IMR-90 (cell line): ENCODE measurements at regions not wholly inside any gene's neighbourhood (a gene's known extent, or its start where the extent isn't known, plus 50 kb on each side); places are given as distances from the start of the nearest gene placed in this dataset.

ENCODE experiments used
- ATAC-seq: fragments of 200-7000 bp; cut with Tn5 transposase; 2 replicates; pipeline ENCODE4 v1.9.1; 2020; ENCODE audit warnings: low read depth, mild to moderate bottlenecking, moderate library complexity
- BruUV-seq: library from RNA; stranded (reverse); fragments of 400-500 nt; replicated peaks from 2 replicates; lab custom pipeline; 2021; lab: Mats Ljungman, UMichigan
- CTCF ChIA-PET: fragments of 300-600 bp; formaldehyde crosslinking; extraction: SDS; loops from one replicate; lab custom pipeline; 2021; ENCODE audit warnings: antibody characterized with exemption; lab: Yijun Ruan, JAX
- POLR2A ChIA-PET: fragments of 300-600 bp; sonication (Branson Sonifier 250); formaldehyde crosslinking; loops from one replicate; lab custom pipeline; 2022; ENCODE audit warnings: antibody characterized with exemption; ENCODE audit not compliant: unreplicated experiment; lab: Charles Lee
- DNase-seq: peaks from one replicate; pipeline ENCODE4 v3.0.0; 2013
- H2AFZ ChIP-seq: replicated peaks from 2 replicates; pipeline ENCODE3; 2013; ENCODE audit warnings: low read length, mild to moderate bottlenecking; ENCODE audit not compliant: poor library complexity
- H2AK5ac ChIP-seq: 2 replicates; pipeline ENCODE4 v1.6.1; 2013; ENCODE audit warnings: low read depth, low read length, inconsistent platforms
- H2AK9ac ChIP-seq: replicated peaks from 2 replicates; pipeline ENCODE3; 2013; ENCODE audit warnings: mild to moderate bottlenecking, low read depth, low read length, moderate library complexity; ENCODE audit not compliant: poor library complexity
- H2BK120ac ChIP-seq: 2 replicates; pipeline ENCODE4 v1.6.1; 2013; ENCODE audit warnings: low read depth, low read length, inconsistent platforms
- H2BK15ac ChIP-seq: 3 replicates; pipeline ENCODE4 v1.6.1; 2013; ENCODE audit warnings: low read depth, low read length, inconsistent platforms
- H2BK20ac ChIP-seq: 2 replicates; pipeline ENCODE4 v1.6.1; 2013; ENCODE audit warnings: low read depth, mild to moderate bottlenecking, inconsistent platforms, low read length, moderate library complexity
- H2BK5ac ChIP-seq: 2 replicates; pipeline ENCODE4 v1.6.1; 2013; ENCODE audit warnings: mild to moderate bottlenecking, low read depth, low read length, inconsistent platforms; ENCODE audit not compliant: poor library complexity, severe bottlenecking
- H3K14ac ChIP-seq: replicated peaks from 2 replicates; pipeline ENCODE4 v1.6.1; 2013; ENCODE audit warnings: low read depth, low read length, inconsistent platforms
- H3K18ac ChIP-seq: 2 replicates; pipeline ENCODE4 v1.6.1; 2013; ENCODE audit warnings: low read depth, low read length, control low read depth
- H3K23ac ChIP-seq: 2 replicates; pipeline ENCODE4 v1.6.1; 2013; ENCODE audit warnings: low read depth, low read length, inconsistent platforms
- H3K27ac ChIP-seq: 2 replicates; pipeline ENCODE4 v1.5.1; 2013; ENCODE audit warnings: mild to moderate bottlenecking, control low read depth, low read length; ENCODE audit not compliant: insufficient read depth
- H3K27me3 ChIP-seq: 2 replicates; pipeline ENCODE4 v1.6.1; 2013; ENCODE audit warnings: low read length; ENCODE audit not compliant: control insufficient read depth, insufficient read depth
- H3K36me3 ChIP-seq: 2 replicates; pipeline ENCODE4 v1.6.1; 2013; ENCODE audit warnings: low read length, mixed read lengths; ENCODE audit not compliant: control insufficient read depth, insufficient read depth
- H3K4ac ChIP-seq: 2 replicates; pipeline ENCODE4 v1.6.1; 2013; ENCODE audit warnings: low read depth, low read length, inconsistent platforms
- H3K4me1 ChIP-seq: 2 replicates; pipeline ENCODE4 v1.6.1; 2013; ENCODE audit warnings: low read length, mixed read lengths; ENCODE audit not compliant: control insufficient read depth, insufficient read depth
- H3K4me2 ChIP-seq: 2 replicates; pipeline ENCODE4 v1.6.1; 2013; ENCODE audit warnings: low read depth, mild to moderate bottlenecking, control low read depth, low read length, moderate library complexity
- H3K4me3 ChIP-seq: 2 replicates; pipeline ENCODE4 v1.5.1; 2013; ENCODE audit warnings: low read depth, mild to moderate bottlenecking, control low read depth, low read length, moderate library complexity; ENCODE audit not compliant: insufficient read depth
- H3K56ac ChIP-seq: 2 replicates; pipeline ENCODE4 v1.6.1; 2013; ENCODE audit warnings: low read length, inconsistent platforms; ENCODE audit not compliant: insufficient read depth; ENCODE audit errors: extremely low read depth
- H3K79me1 ChIP-seq, 2 experiments: 2 replicates each; pipeline ENCODE4 v1.6.1; 2013; ENCODE audit warnings: low read length in 2 of 2, inconsistent platforms in 1 of 2, low read depth in 1 of 2
- H3K9ac ChIP-seq: 2 replicates; pipeline ENCODE4 v1.6.1; 2013; ENCODE audit warnings: low read depth, low read length, control low read depth
- H3K9me1 ChIP-seq: 2 replicates; pipeline ENCODE4 v1.6.1; 2013; ENCODE audit warnings: low read length, inconsistent platforms; ENCODE audit not compliant: insufficient read depth
- H3K9me3 ChIP-seq: 2 replicates; pipeline ENCODE4 v1.6.1; 2013; ENCODE audit warnings: low read length; ENCODE audit not compliant: control insufficient read depth, insufficient read depth
- H4K20me1 ChIP-seq: 2 replicates; pipeline ENCODE4 v1.6.1; 2013; ENCODE audit warnings: low read length, inconsistent platforms; ENCODE audit not compliant: insufficient read depth
- H4K5ac ChIP-seq: 2 replicates; pipeline ENCODE4 v1.6.1; 2013; ENCODE audit warnings: mild to moderate bottlenecking, low read depth, low read length, control low read depth
- H4K8ac ChIP-seq, 2 experiments: 2 replicates each; pipeline ENCODE4 v1.6.1; 2013; ENCODE audit warnings: low read depth in 2 of 2, low read length in 2 of 2, control low read depth in 1 of 2, inconsistent platforms in 1 of 2
- H4K91ac ChIP-seq: 2 replicates; pipeline ENCODE4 v1.6.1; 2013; ENCODE audit warnings: low read depth, low read length, inconsistent platforms; ENCODE audit not compliant: insufficient read depth
- BHLHE40 ChIP-seq: fragments of 150-350 bp; IDR thresholded peaks from 2 replicates; pipeline ENCODE4 v1.6.1; 2016; ENCODE audit warnings: mild to moderate bottlenecking, low read depth, low read length
- CEBPB ChIP-seq: IDR thresholded peaks from 2 replicates; pipeline ENCODE4 v1.6.1; 2012; ENCODE audit warnings: low read depth, low read length, improper control_type of control experiment
- CHD1 ChIP-seq: IDR thresholded peaks from 2 replicates; pipeline ENCODE4 v1.6.1; 2012; ENCODE audit warnings: low read depth, low read length, improper control_type of control experiment
- FOS ChIP-seq: fragments of 150-350 bp; IDR thresholded peaks from 2 replicates; pipeline ENCODE4 v1.6.1; 2016; ENCODE audit warnings: low read depth, low read length
- MAFK ChIP-seq: IDR thresholded peaks from 2 replicates; pipeline ENCODE4 v1.6.1; 2012; ENCODE audit warnings: low read depth, low read length, improper control_type of control experiment
- MAZ ChIP-seq: IDR thresholded peaks from 2 replicates; pipeline ENCODE4 v1.6.1; 2012; ENCODE audit warnings: low read depth, mild to moderate bottlenecking, low read length, improper control_type of control experiment, moderate library complexity, borderline replicate concordance
- MXI1 ChIP-seq: IDR thresholded peaks from 2 replicates; pipeline ENCODE4 v1.6.1; 2012; ENCODE audit warnings: low read depth, mild to moderate bottlenecking, low read length, moderate library complexity, borderline replicate concordance
- NFE2L2 ChIP-seq: fragments of 150-350 bp; IDR thresholded peaks from 2 replicates; pipeline ENCODE4 v1.6.1; 2016; ENCODE audit warnings: low read depth, mild to moderate bottlenecking, low read length
- POLR2A ChIP-seq: IDR thresholded peaks from 2 replicates; pipeline ENCODE4 v1.6.1; 2012; ENCODE audit warnings: mild to moderate bottlenecking, low read depth, low read length
- RAD21 ChIP-seq: IDR thresholded peaks from 2 replicates; pipeline ENCODE4 v1.6.1; 2012; ENCODE audit warnings: low read length, improper control_type of control experiment
- RCOR1 ChIP-seq: IDR thresholded peaks from 2 replicates; pipeline ENCODE4 v1.6.1; 2012; ENCODE audit warnings: mild to moderate bottlenecking, low read length, improper control_type of control experiment; ENCODE audit not compliant: insufficient replicate concordance
- RFX5 ChIP-seq: IDR thresholded peaks from 2 replicates; pipeline ENCODE4 v1.8.0; 2012; ENCODE audit warnings: low read depth, mild to moderate bottlenecking, low read length, moderate library complexity
- SMC3 ChIP-seq: fragments of 150-350 bp; IDR thresholded peaks from 2 replicates; pipeline ENCODE4 v1.6.1; 2016; ENCODE audit warnings: low read depth, mild to moderate bottlenecking, antibody characterized with exemption, low read length, moderate library complexity
- WGBS, 2 experiments: methylation state at CpG; one replicate each; pipeline versions ENCODE4 v1.1.5 to v1.1.7; 2013; ENCODE audit warnings: missing lambda C conversion rate in 2 of 2; ENCODE audit not compliant: insufficient read length in 1 of 2; ENCODE audit errors: extremely low coverage in 2 of 2; 5-methylcytosine and 5-hydroxymethylcytosine counted together
- dilution Hi-C: fragments of 300-500 bp; cut with HindIII; formaldehyde crosslinking; loops from one replicate; pipeline ENCODE4 v1.14.3; 2018; ENCODE audit warnings: low sequenced_read_pairs; ENCODE audit not compliant: unreplicated experiment
- in situ Hi-C: fragments of 300-500 bp; cut with MboI; formaldehyde crosslinking; loops from 3 replicates; pipeline ENCODE4 v1.14.3; 2019; ENCODE audit warnings: low sequenced_read_pairs, inconsistent platforms, mixed read lengths
- intact Hi-C: fragments of 100-400 bp; cut with micrococcal nuclease; formaldehyde crosslinking; loops from 2 replicates; pipeline ENCODE4 v1.10.0; 2022
- TF ChIP-seq, protein P1 (sequence below): conservative IDR thresholded peaks from 2 replicates; pipeline ENCODE4 v1.5.1; 2012; ENCODE audit warnings: mild to moderate bottlenecking, low read depth, low read length, improper control_type of control experiment
- TF ChIP-seq, protein P2 (sequence below): fragments of 150-350 bp; IDR thresholded peaks from 2 replicates; pipeline ENCODE4 v1.6.1; 2017; ENCODE audit warnings: mild to moderate bottlenecking, antibody characterized with exemption, low read length, low read depth
- TF ChIP-seq, protein P3 (sequence below): fragments of 150-350 bp; IDR thresholded peaks from 2 replicates; pipeline ENCODE4 v1.6.1; 2016; ENCODE audit warnings: low read depth, mild to moderate bottlenecking, low read length, moderate library complexity, borderline replicate concordance

DNA sequence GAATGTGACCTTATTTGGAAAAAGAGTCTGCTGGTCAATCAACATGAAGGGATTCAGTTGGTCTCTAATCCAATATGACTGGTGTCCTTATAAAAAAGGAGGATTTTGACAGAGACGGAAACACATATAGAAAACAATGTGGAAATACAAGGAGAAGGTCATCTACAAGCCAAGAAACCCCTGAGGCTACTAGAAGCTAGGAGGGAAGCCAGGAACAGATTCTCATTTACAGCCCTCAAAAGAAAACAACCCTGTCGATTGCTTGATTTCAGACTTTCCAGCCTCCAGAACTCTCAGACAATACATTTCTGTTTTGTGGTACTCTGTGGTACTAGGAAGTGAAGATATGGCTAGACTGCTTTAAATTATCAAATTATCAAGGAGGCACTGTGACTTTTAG is 162.9 kb upstream of the IGF1R start:
- H3K18ac ChIP-seq, result no peak overlapping the region
- no peak overlapping the region for H3K4me3 ChIP-seq
- H3K9ac ChIP-seq, result no peak overlapping the region
- no peaks in the 10 kb centered on the region for H4K20me1 ChIP-seq
- CTCF ChIA-PET, result no interaction called here
- H4K8ac ChIP-seq, result no peak overlapping the region
- H2BK5ac ChIP-seq, result no peak overlapping the region
- intact Hi-C loops (no loop called here), dilution Hi-C loops (no loop called here), in situ Hi-C loops (no loop called here)
- peaks cover 3% of the 10 kb centered on the region; the same call in 1 of the 2 replicates for H3K27me3 ChIP-seq
- no peak overlapping the region for H2BK20ac ChIP-seq
- H2AK5ac ChIP-seq, result no peak overlapping the region
- no peaks in the 10 kb centered on the region for H3K79me1 ChIP-seq
- TF ChIP-seq SMC3, result no peak
- TF ChIP-seq MXI1, result no peak
- no peak for TF ChIP-seq FOS
- TF ChIP-seq, protein P1, sequence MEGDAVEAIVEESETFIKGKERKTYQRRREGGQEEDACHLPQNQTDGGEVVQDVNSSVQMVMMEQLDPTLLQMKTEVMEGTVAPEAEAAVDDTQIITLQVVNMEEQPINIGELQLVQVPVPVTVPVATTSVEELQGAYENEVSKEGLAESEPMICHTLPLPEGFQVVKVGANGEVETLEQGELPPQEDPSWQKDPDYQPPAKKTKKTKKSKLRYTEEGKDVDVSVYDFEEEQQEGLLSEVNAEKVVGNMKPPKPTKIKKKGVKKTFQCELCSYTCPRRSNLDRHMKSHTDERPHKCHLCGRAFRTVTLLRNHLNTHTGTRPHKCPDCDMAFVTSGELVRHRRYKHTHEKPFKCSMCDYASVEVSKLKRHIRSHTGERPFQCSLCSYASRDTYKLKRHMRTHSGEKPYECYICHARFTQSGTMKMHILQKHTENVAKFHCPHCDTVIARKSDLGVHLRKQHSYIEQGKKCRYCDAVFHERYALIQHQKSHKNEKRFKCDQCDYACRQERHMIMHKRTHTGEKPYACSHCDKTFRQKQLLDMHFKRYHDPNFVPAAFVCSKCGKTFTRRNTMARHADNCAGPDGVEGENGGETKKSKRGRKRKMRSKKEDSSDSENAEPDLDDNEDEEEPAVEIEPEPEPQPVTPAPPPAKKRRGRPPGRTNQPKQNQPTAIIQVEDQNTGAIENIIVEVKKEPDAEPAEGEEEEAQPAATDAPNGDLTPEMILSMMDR, result no peak
- no peak for TF ChIP-seq NFE2L2
- TF ChIP-seq POLR2A, result no peak
- TF ChIP-seq, protein P2, sequence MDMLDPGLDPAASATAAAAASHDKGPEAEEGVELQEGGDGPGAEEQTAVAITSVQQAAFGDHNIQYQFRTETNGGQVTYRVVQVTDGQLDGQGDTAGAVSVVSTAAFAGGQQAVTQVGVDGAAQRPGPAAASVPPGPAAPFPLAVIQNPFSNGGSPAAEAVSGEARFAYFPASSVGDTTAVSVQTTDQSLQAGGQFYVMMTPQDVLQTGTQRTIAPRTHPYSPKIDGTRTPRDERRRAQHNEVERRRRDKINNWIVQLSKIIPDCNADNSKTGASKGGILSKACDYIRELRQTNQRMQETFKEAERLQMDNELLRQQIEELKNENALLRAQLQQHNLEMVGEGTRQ, result no peak
- no peak for TF ChIP-seq MAZ
- TF ChIP-seq MAFK, result no peak
- TF ChIP-seq RCOR1, result no peak
- TF ChIP-seq BHLHE40, result no peak
- no peak for TF ChIP-seq RAD21
- TF ChIP-seq, protein P3, sequence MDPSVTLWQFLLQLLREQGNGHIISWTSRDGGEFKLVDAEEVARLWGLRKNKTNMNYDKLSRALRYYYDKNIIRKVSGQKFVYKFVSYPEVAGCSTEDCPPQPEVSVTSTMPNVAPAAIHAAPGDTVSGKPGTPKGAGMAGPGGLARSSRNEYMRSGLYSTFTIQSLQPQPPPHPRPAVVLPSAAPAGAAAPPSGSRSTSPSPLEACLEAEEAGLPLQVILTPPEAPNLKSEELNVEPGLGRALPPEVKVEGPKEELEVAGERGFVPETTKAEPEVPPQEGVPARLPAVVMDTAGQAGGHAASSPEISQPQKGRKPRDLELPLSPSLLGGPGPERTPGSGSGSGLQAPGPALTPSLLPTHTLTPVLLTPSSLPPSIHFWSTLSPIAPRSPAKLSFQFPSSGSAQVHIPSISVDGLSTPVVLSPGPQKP, result no peak
- no peak for TF ChIP-seq RFX5
- TF ChIP-seq CEBPB, result no peak
- no peak for TF ChIP-seq CHD1
- H3K56ac ChIP-seq, result no peak overlapping the region
- no CpG with 5 or more reads among the region's 2 CpGs for WGBS, 2 experiments
- no peaks in the 10 kb centered on the region for H3K36me3 ChIP-seq
- H2AK9ac ChIP-seq, result no peak overlapping the region
- no peak overlapping the region for H3K23ac ChIP-seq
- POLR2A ChIA-PET, result no interaction called here
- no peaks in the 10 kb centered on the region for H3K9me1 ChIP-seq
- H3K4me1 ChIP-seq, result no peaks in the 10 kb centered on the region
- no peak overlapping the region for H3K4ac ChIP-seq
- no peak for ATAC-seq
- DNase-seq, result no peak
- no peak overlapping the region for H2AFZ ChIP-seq
- no peak overlapping the region for H2BK15ac ChIP-seq
- no peak overlapping the region for H3K27ac ChIP-seq
- H3K9me3 ChIP-seq, result no peaks in the 10 kb centered on the region
- no peak overlapping the region for H4K5ac ChIP-seq
- no peak overlapping the region for H4K91ac ChIP-seq
- H2BK120ac ChIP-seq, result no peak overlapping the region
- no peak overlapping the region for H3K4me2 ChIP-seq
- no TSS peak for BruUV-seq
- no peak overlapping the region for H3K14ac ChIP-seq
